Endodermal cell (in vitro differentiated cells): ENCODE measurements at regions not wholly inside any gene's neighbourhood (a gene's known extent, or its start where the extent isn't known, plus 50 kb on each side); places are given as distances from the start of the nearest gene placed in this dataset.

Experiments used
- DNase-seq: peaks from one replicate; pipeline ENCODE4 v3.0.0-alpha.2; 2017
- H3K27ac ChIP-seq: 2 replicates; pipeline ENCODE4 v1.5.1; 2013; ENCODE audit warnings: mild to moderate bottlenecking, low read depth, low read length, moderate library complexity
- H3K27me3 ChIP-seq: 2 replicates; pipeline ENCODE4 v1.6.1; 2013; ENCODE audit warnings: mild to moderate bottlenecking, low read length, moderate library complexity; ENCODE audit not compliant: insufficient read depth, control insufficient read depth, poor library complexity, severe bottlenecking
- H3K36me3 ChIP-seq: 2 replicates; pipeline ENCODE4 v1.7.0; 2013; ENCODE audit warnings: mild to moderate bottlenecking, low read length, moderate library complexity; ENCODE audit not compliant: control insufficient read depth, insufficient read depth
- H3K4me1 ChIP-seq: one replicate; pipeline ENCODE4 v1.7.0; 2013; ENCODE audit warnings: low read length; ENCODE audit not compliant: control insufficient read depth, insufficient read depth
- H3K4me3 ChIP-seq: 2 replicates; pipeline ENCODE4 v1.5.1; 2013; ENCODE audit warnings: mild to moderate bottlenecking, low read length, moderate library complexity
- H3K9ac ChIP-seq: 2 replicates; pipeline ENCODE4 v1.6.1; 2013; ENCODE audit warnings: mild to moderate bottlenecking, low read length, moderate library complexity; ENCODE audit not compliant: poor library complexity, severe bottlenecking; ENCODE audit errors: extremely low read depth
- H3K9me3 ChIP-seq: 2 replicates; pipeline ENCODE4 v1.6.1; 2013; ENCODE audit warnings: mild to moderate bottlenecking, low read length, moderate library complexity; ENCODE audit not compliant: control insufficient read depth
- H3K27ac Mint-ChIP-seq: 2 replicates; pipeline ENCODE4 v1.8.0; 2020; ENCODE audit warnings: mixed read lengths
- H3K27me3 Mint-ChIP-seq: 2 replicates; pipeline ENCODE4 v1.8.0; 2021; ENCODE audit warnings: mild to moderate bottlenecking, mixed read lengths; ENCODE audit not compliant: insufficient read depth
- H3K36me3 Mint-ChIP-seq: 2 replicates; pipeline ENCODE4 v1.8.0; 2020; ENCODE audit warnings: low read depth, mixed read lengths
- H3K4me1 Mint-ChIP-seq: 2 replicates; pipeline ENCODE4 v1.8.0; 2020; ENCODE audit warnings: mixed read lengths
- H3K4me3 Mint-ChIP-seq: 2 replicates; pipeline ENCODE4 v1.8.0; 2020; ENCODE audit warnings: mild to moderate bottlenecking, moderate library complexity, mixed read lengths
- H3K9me3 Mint-ChIP-seq: 2 replicates; pipeline ENCODE4 v1.8.0; 2020; ENCODE audit warnings: mild to moderate bottlenecking, mixed read lengths
- WGBS, 2 experiments: methylation state at CpG; one replicate each; pipeline versions ENCODE4 v1.1.5 to v1.1.7; 2013; ENCODE audit warnings: missing lambda C conversion rate in 2 of 2, mixed read lengths in 1 of 2; ENCODE audit not compliant: insufficient coverage in 1 of 2, insufficient read length in 1 of 2; 5-methylcytosine and 5-hydroxymethylcytosine counted together
- TF ChIP-seq, protein P1 (sequence below): fragments of 200-600 bp; sonication (generic); conservative IDR thresholded peaks from 2 replicates; pipeline ENCODE4 v1.5.0; 2021; ENCODE audit warnings: antibody characterized with exemption, mild to moderate bottlenecking

DNA sequence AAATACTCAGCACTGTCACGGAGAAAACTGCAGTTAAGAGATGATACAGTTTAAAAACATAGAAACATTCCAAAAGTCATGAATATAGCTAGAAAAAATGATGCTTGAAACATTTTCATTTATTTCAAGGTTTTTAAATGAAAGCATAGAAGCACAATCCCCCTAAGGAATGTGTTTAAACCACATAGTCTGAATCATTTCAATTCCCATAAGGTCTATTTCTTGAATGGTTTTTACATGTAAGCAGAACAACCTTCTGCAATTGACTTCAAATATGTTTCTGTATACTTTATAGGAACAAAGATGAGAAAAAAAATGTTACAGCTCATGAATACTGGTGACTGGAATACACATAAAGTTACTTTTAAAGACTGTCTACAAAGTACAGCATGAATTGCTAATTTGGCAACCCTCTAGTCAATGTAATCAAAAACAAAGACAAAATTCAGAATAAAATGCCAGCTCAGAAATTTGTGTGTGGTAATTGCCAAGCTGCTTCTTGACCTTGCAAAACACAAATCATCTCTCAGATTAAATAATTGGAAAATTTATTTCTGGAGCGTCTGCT lies 886.4 kb upstream of the ADGRL3 start:
- no peak for DNase-seq
- Mint-ChIP-seq H3K36me3 (no peaks in the 10 kb centered on the region), H3K27ac (no peak overlapping the region), H3K9me3 (no peaks in the 10 kb centered on the region), H3K4me1 (no peaks in the 10 kb centered on the region), H3K27me3 (no peaks in the 10 kb centered on the region), H3K4me3 (no peak overlapping the region)
- TF ChIP-seq, protein P1, sequence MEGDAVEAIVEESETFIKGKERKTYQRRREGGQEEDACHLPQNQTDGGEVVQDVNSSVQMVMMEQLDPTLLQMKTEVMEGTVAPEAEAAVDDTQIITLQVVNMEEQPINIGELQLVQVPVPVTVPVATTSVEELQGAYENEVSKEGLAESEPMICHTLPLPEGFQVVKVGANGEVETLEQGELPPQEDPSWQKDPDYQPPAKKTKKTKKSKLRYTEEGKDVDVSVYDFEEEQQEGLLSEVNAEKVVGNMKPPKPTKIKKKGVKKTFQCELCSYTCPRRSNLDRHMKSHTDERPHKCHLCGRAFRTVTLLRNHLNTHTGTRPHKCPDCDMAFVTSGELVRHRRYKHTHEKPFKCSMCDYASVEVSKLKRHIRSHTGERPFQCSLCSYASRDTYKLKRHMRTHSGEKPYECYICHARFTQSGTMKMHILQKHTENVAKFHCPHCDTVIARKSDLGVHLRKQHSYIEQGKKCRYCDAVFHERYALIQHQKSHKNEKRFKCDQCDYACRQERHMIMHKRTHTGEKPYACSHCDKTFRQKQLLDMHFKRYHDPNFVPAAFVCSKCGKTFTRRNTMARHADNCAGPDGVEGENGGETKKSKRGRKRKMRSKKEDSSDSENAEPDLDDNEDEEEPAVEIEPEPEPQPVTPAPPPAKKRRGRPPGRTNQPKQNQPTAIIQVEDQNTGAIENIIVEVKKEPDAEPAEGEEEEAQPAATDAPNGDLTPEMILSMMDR, result no peak
- H3K9me3 ChIP-seq, result no peaks in the 10 kb centered on the region
- H3K27me3 ChIP-seq, result no peaks in the 10 kb centered on the region
- no peaks in the 10 kb centered on the region for H3K4me1 ChIP-seq
- H3K4me3 ChIP-seq, result no peak overlapping the region
- no peaks in the 10 kb centered on the region for H3K36me3 ChIP-seq
- 88% methylated on average over 2 of the region's 2 CpGs; no CpG with 5 or more reads in 1 of the 2 experiments for WGBS, 2 experiments
- H3K27ac ChIP-seq, result no peak overlapping the region
- H3K9ac ChIP-seq, result no peak overlapping the region

DNA sequence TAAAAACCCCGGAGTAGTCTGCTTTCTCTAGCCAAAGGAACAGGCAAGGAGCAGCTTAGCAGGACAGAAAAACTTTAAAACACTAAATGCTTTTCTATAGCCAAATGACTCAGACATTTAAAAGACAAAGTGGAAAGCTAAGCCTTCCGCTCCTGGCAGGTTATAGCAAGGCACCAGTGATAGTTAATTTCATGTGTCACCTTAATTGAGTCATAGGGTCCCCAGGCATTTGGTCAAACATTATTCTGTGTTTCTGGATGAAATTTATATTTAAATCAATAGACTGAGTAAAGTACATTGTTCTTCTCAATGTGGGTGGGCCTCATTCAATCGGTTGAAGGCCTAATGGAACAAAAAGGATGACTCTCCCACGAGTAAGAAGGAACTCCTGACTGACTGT lies 885.7 kb upstream of the ADGRL3 start:
- no peaks in the 10 kb centered on the region for H3K9me3 Mint-ChIP-seq
- Histone ChIP-seq H3K27ac (no peak overlapping the region), H3K9me3 (no peaks in the 10 kb centered on the region), H3K27me3 (no peaks in the 10 kb centered on the region), H3K4me3 (no peak overlapping the region), H3K9ac (no peak overlapping the region), H3K36me3 (no peaks in the 10 kb centered on the region), H3K4me1 (no peaks in the 10 kb centered on the region)
- TF ChIP-seq, protein P1, result no peak
- DNase-seq, result no peak
- H3K4me1 Mint-ChIP-seq, result no peaks in the 10 kb centered on the region
- 70 to 81% methylated on average over 4 of the region's 4 CpGs for WGBS, 2 experiments
- H3K27me3 Mint-ChIP-seq, result no peaks in the 10 kb centered on the region
- H3K27ac Mint-ChIP-seq, result no peak overlapping the region
- H3K4me3 Mint-ChIP-seq, result no peak overlapping the region
- no peaks in the 10 kb centered on the region for H3K36me3 Mint-ChIP-seq

DNA sequence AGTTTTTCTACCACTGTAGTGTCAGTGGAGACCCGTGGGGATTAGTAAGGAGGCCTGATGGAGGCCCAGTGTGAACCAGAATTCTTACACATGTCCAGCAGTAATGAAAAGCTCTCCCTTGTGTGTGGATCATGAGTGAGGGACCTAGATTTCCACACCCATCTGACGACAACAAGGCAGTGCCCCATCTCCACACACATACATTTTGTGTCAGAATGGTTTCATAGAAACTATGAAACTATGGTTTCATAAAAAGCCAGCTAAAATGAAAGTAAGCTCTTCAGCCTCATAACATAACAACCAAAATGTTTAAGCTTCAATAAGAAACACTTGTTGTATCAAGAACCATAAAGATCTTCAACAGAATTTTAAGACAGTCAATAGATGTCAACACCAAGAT lies 884.5 kb upstream of the ADGRL3 start:
- no peaks in the 10 kb centered on the region for H3K27me3 Mint-ChIP-seq
- WGBS, 2 experiments, result 93% methylated on average over 2 of the region's 2 CpGs; no CpG with 5 or more reads in 1 of the 2 experiments

More for the DNA sequence above, 884.5 kb upstream of the ADGRL3 start:
- Histone ChIP-seq H3K36me3 (no peaks in the 10 kb centered on the region), H3K4me1 (no peaks in the 10 kb centered on the region), H3K27me3 (no peaks in the 10 kb centered on the region), H3K27ac (no peak overlapping the region), H3K9me3 (no peaks in the 10 kb centered on the region), H3K9ac (no peak overlapping the region), H3K4me3 (no peak overlapping the region)
- Mint-ChIP-seq H3K4me1 (no peaks in the 10 kb centered on the region), H3K36me3 (no peaks in the 10 kb centered on the region), H3K4me3 (no peak overlapping the region), H3K27ac (no peak overlapping the region), H3K9me3 (no peaks in the 10 kb centered on the region)
- no peak for DNase-seq
- TF ChIP-seq, protein P1, result no peak
